SIG-M5 treated with dmso at 0.1 percent for 504 hours (cell line): ENCODE measurements at regions not wholly inside any gene's neighbourhood (a gene's known extent, or its start where the extent isn't known, plus 50 kb on each side); places are given as distances from the start of the nearest gene placed in this dataset.

Experiments used
- DNase-seq: peaks from one replicate; lab custom pipeline; 2025; ENCODE audit not compliant: unreplicated experiment; lab: John Stamatoyannopoulos, UW

GRCh38 chr20:50285376-50286173, 94.9 kb downstream of the CEBPB start:
- DNase-seq, result no peak

- no peak for DNase-seq
Measured at GRCh38 chr20:50286174-50286511, 95.5 kb downstream of the CEBPB start.

- DNase-seq, result no peak
Measured at GRCh38 chr20:50286609-50287008, 96.0 kb downstream of the CEBPB start.

- DNase-seq, result no peak
Measured at GRCh38 chr20:50287512-50287911, 96.9 kb downstream of the CEBPB start.

- DNase-seq, result no peak
Measured at GRCh38 chr20:50288128-50288623, 97.5 kb downstream of the CEBPB start.

GRCh38 chr20:50289581-50289980, 99.0 kb downstream of the CEBPB start:
- DNase-seq, result no peak

GRCh38 chr20:50290112-50290511, 99.5 kb downstream of the CEBPB start:
- DNase-seq, result no peak

- DNase-seq, result no peak
Measured at GRCh38 chr20:50290808-50291207, 100.2 kb downstream of the CEBPB start.

- no peak for DNase-seq
Measured at GRCh38 chr20:50291254-50292078, 100.8 kb downstream of the CEBPB start.

GRCh38 chr20:50292079-50292590, 101.5 kb downstream of the CEBPB start:
- DNase-seq, result no peak

GRCh38 chr20:50292591-50293283, 102.1 kb downstream of the CEBPB start:
- no peak for DNase-seq

- DNase-seq, result no peak
Measured at GRCh38 chr20:50293284-50294139, 102.9 kb downstream of the CEBPB start.

GRCh38 chr20:50294164-50295088, 103.8 kb downstream of the CEBPB start:
- no peak for DNase-seq

GRCh38 chr20:50295345-50295744, 104.7 kb downstream of the CEBPB start:
- no peak for DNase-seq

- DNase-seq, result no peak
Measured at GRCh38 chr20:50295762-50296449, 105.3 kb downstream of the CEBPB start.

- DNase-seq, result no peak
Measured at GRCh38 chr20:50296450-50297375, 106.1 kb downstream of the CEBPB start.

GRCh38 chr20:50297498-50298376, 107.1 kb downstream of the CEBPB start:
- DNase-seq, result peak; percentile 44
